NCI-H2196 treated with DMSO at 0.1 percent for 48 hours (cell line): ENCODE measurements at regions not wholly inside any gene's neighbourhood (a gene's known extent, or its start where the extent isn't known, plus 50 kb on each side); places are given as distances from the start of the nearest gene placed in this dataset.
A peak's percentile ranks its signal among the peaks of the same experiment; 100 is the strongest.

ENCODE experiments used
- DNase-seq: peaks from one replicate; lab custom pipeline; 2025; ENCODE audit not compliant: unreplicated experiment; lab: John Stamatoyannopoulos, UW

DNA sequence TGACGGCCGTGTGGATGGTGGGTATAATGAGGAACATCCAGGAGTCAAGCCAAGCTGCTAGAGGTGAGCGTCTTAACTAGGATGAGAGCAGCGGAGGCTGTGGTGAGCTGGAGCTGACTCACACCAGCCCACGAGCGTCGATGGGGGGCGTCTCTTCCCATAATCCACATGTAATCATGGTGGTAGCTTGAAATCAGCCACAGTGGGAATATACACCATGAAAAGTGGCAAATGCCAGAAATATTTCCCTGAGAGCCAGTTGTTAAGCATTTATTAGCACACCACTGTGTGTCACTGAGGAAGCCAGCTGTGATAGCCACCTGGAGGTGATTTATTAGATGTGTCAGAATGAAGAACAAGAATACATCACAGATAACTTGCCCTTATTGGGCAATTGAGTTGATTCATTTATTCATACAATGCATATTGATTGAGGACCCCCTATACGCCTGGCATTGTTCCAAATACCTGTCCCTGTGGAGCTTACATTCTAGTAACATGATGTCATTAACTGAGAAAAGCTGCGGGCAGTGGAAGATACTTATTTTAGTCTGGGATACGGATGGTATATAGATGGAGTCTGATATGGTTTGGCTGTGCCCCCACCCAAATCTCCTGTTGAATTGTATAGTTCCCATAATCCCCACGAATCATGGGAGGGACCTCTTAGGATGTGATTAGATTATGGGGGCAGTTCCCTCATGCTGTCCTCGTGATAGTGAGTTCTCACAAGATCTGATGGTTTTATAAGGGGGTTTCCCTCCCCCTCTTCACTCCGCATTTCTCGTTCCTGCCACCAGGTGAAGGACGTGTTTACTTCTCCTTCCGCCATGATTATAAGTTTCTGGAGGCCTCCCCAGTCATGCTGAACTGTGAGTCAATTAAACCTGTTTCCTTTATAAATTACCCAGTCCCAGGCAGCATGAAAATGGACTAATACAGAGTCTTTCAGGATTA lies 473.4 kb downstream of the METTL15 start:
- DNase-seq: no peak

GRCh38 chr11:28571371-28571770 lies 463.2 kb downstream of the METTL15 start:
- DNase-seq: no peak

GRCh38 chr11:28569106-28569505 lies 460.9 kb downstream of the METTL15 start:
- DNase-seq: no peak

GRCh38 chr11:28566339-28567089 lies 458.3 kb downstream of the METTL15 start:
- no peak for DNase-seq

GRCh38 chr11:28559492-28559891 lies 451.3 kb downstream of the METTL15 start:
- DNase-seq: no peak

- DNase-seq: no peak
These were observed 439.1 kb downstream of the METTL15 start for GRCh38 chr11:28547321-28547741.

DNA sequence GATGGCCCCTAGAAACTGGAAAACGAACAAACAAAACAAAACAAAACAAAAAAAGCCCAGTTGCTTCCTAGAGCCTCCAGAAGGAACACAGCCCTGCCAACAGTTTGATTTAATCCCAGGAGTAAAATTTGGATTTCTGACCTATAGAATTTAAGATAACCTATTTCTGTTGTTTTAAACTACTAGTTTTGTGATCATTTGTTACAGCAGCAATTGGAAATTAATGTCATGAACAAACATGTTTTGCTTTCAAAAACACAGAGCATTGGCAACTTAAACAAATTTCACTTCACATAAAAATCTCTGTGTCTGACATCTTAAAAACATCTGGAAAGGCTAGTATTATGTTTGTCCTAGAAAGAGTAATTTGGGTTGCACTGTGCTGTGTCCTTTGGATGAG lies 437.3 kb downstream of the METTL15 start:
- no peak for DNase-seq

DNA sequence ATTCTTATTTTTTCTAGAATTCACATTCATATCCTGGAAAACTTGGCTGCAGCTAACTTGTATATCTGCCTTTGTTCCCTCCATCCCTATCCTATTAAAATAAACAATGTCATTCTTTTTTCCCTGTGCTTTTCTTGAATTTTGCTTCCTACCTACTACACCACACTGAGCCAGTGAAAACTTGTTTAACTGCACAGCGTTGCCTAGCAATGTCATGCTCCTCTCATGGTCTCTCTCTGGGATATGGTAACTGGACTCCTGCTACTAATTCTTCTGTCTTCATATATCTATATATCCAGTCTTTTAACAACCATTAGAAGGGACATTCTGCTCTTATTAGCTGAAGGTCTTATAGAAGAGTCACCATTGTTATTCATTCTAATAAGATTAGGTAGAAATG lies 434.4 kb downstream of the METTL15 start:
- no peak for DNase-seq

GRCh38 chr11:28539239-28540030 lies 431.2 kb downstream of the METTL15 start:
- DNase-seq: no peak

GRCh38 chr11:28537822-28538221 lies 429.6 kb downstream of the METTL15 start:
- no peak for DNase-seq

- no peak for DNase-seq
These were observed 428.5 kb downstream of the METTL15 start for GRCh38 chr11:28536504-28537267.

DNA sequence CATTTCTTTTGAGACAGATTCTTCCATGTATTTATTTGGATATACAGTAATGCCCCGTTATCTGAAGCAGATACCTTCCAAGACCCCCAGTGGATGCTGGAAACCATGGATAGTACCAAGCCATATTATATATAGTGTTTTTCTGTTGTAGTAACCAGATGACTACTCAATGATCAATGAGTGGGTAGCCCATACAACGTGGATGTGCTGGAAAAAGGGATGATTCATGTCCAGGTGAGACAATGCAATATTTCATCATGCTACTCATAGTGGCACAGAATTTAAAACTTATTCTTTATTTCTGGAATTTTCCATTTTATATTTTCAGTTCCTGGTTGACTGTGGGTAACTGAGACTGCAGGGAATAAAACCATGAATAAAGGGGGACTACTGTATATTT lies 427.5 kb downstream of the METTL15 start:
- DNase-seq: no peak

- DNase-seq: peak; percentile 2
These were observed 421.6 kb downstream of the METTL15 start for GRCh38 chr11:28529540-28530410.

- DNase-seq: no peak
These were observed 420.9 kb downstream of the METTL15 start for GRCh38 chr11:28529046-28529445.

GRCh38 chr11:28528217-28528616 lies 420.0 kb downstream of the METTL15 start:
- no peak for DNase-seq

DNA sequence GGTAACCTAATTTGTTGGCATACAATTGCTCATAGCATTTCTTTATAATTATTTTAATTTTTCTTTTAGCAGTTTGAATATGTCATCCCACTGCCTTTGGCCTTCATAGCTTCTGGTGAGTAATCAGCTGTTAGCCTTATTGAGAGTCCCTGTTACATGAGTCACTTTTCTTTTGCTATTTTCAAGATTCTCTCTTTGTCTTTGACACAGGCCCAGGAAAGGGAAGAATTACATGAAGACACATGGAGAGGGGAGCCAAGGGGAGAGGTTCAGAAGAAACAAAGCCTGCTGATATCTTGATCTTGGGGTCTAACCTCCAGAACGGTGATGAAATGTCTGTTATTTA lies 418.2 kb downstream of the METTL15 start:
- no peak for DNase-seq

- no peak for DNase-seq
These were observed 417.6 kb downstream of the METTL15 start for GRCh38 chr11:28525636-28526405.

- no peak for DNase-seq
These were observed 415.9 kb downstream of the METTL15 start for GRCh38 chr11:28524098-28524497.

DNA sequence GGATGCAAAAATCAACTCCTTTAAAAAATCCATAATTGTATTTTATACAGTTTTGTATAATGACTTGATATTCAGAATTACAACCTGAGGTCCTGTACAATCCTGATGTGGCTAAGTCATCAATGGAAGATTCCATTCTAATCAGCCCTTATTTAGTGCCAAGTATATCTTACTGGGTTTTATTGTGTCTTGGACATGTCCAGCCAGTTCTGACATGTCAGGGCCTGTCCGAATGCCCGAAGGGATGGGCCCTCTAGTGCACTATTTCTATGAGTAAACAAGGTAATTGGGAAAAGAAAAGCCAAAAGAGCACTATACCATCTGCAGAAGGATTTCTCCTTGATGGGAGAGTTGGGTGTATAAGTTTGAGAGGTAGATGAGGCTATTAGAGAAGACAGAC lies 412.9 kb downstream of the METTL15 start:
- no peak for DNase-seq
